ENCODE measurements at regions not wholly inside any gene's neighbourhood (a gene's known extent, or its start where the extent isn't known, plus 50 kb on each side); places are given as distances from the start of the nearest gene placed in this dataset.

GRCh38 chr3:182629521-182629920, 163.8 kb upstream of the ATP11B start:
- no peak overlapping the region for H3K4me2 ChIP-seq
- no peak overlapping the region for H2AFZ ChIP-seq
- no peaks in the 10 kb centered on the region; the same call in 1 of the 2 replicates for H3K9me3 ChIP-seq (ENCODE audit: insufficient read depth, low read depth)
- H3K79me2 ChIP-seq (ENCODE audit: low read depth), result no peaks in the 10 kb centered on the region
- TF ChIP-seq, protein P1, sequence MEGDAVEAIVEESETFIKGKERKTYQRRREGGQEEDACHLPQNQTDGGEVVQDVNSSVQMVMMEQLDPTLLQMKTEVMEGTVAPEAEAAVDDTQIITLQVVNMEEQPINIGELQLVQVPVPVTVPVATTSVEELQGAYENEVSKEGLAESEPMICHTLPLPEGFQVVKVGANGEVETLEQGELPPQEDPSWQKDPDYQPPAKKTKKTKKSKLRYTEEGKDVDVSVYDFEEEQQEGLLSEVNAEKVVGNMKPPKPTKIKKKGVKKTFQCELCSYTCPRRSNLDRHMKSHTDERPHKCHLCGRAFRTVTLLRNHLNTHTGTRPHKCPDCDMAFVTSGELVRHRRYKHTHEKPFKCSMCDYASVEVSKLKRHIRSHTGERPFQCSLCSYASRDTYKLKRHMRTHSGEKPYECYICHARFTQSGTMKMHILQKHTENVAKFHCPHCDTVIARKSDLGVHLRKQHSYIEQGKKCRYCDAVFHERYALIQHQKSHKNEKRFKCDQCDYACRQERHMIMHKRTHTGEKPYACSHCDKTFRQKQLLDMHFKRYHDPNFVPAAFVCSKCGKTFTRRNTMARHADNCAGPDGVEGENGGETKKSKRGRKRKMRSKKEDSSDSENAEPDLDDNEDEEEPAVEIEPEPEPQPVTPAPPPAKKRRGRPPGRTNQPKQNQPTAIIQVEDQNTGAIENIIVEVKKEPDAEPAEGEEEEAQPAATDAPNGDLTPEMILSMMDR (conservative IDR thresholded peaks at IDR 0.05), result no peak
- TF ChIP-seq EZH2 (IDR thresholded peaks at IDR 0.05; ENCODE audit: low read depth), result no peak
- no peak overlapping the region for H3K27ac ChIP-seq
- no peak for DNase-seq
- no peaks in the 10 kb centered on the region for H3K9me2 ChIP-seq (ENCODE audit: insufficient read depth)
- BruUV-seq (replicated peaks), result no TSS peak
- ChIA-PET POLR2A (ENCODE audit: unreplicated experiment) (no interaction called here), CTCF (no interaction called here)
- no peaks in the 10 kb centered on the region for H3K27me3 ChIP-seq (ENCODE audit: insufficient read depth, low read depth)
- no peaks in the 10 kb centered on the region for H3K36me3 ChIP-seq (ENCODE audit: low read depth)
- H4K20me1 ChIP-seq (ENCODE audit: insufficient read depth), result no peaks in the 10 kb centered on the region
- H3K4me1 ChIP-seq (replicated peaks; ENCODE audit: insufficient read depth), result peaks cover 12% of the 10 kb centered on the region
- H3F3A ChIP-seq (ENCODE audit: insufficient read depth, low read depth), result no peaks in the 10 kb centered on the region
- no peak overlapping the region for H3K4me3 ChIP-seq
- intact Hi-C loops (cut with micrococcal nuclease; ENCODE audit: unreplicated experiment), result no loop called here

GRCh38 chr3:182631183-182632076, 161.9 kb upstream of the ATP11B start:
- H3K27ac ChIP-seq, result no peak overlapping the region
- TF ChIP-seq EZH2 (IDR thresholded peaks at IDR 0.05; ENCODE audit: low read depth), result no peak
- TF ChIP-seq, protein P1 (conservative IDR thresholded peaks at IDR 0.05), result no peak
- H3K4me2 ChIP-seq, result no peak overlapping the region
- H3K9me2 ChIP-seq (ENCODE audit: insufficient read depth), result no peaks in the 10 kb centered on the region
- H3F3A ChIP-seq (ENCODE audit: insufficient read depth, low read depth), result no peaks in the 10 kb centered on the region
- BruUV-seq (replicated peaks), result no TSS peak
- H3K27me3 ChIP-seq (ENCODE audit: insufficient read depth, low read depth), result no peaks in the 10 kb centered on the region
- POLR2A ChIA-PET (ENCODE audit: unreplicated experiment), result no interaction called here
- no peak for DNase-seq
- H3K79me2 ChIP-seq (ENCODE audit: low read depth), result no peaks in the 10 kb centered on the region
- peaks cover 14% of the 10 kb centered on the region for H3K4me1 ChIP-seq (replicated peaks; ENCODE audit: insufficient read depth)
- no peaks in the 10 kb centered on the region for H3K9me3 ChIP-seq (ENCODE audit: insufficient read depth, low read depth)
- H2AFZ ChIP-seq, result no peak overlapping the region
- no peak overlapping the region for H3K4me3 ChIP-seq
- CTCF ChIA-PET, result no interaction called here
- no peaks in the 10 kb centered on the region for H3K36me3 ChIP-seq (ENCODE audit: low read depth)
- H4K20me1 ChIP-seq (ENCODE audit: insufficient read depth), result no peaks in the 10 kb centered on the region
- intact Hi-C loops (cut with micrococcal nuclease; ENCODE audit: unreplicated experiment), result no loop called here

- H3K9me3 ChIP-seq (ENCODE audit: insufficient read depth, low read depth), result no peaks in the 10 kb centered on the region
- no peaks in the 10 kb centered on the region for H3K27me3 ChIP-seq (ENCODE audit: insufficient read depth, low read depth)
- ChIA-PET CTCF (no interaction called here), POLR2A (ENCODE audit: unreplicated experiment) (no interaction called here)
- H2AFZ ChIP-seq, result no peak overlapping the region
- H3K9me2 ChIP-seq (ENCODE audit: insufficient read depth), result no peaks in the 10 kb centered on the region
- H3K4me3 ChIP-seq, result no peak overlapping the region
- H3K27ac ChIP-seq, result no peak overlapping the region
- intact Hi-C loops (cut with micrococcal nuclease; ENCODE audit: unreplicated experiment), result no loop called here
- no peaks in the 10 kb centered on the region for H3K79me2 ChIP-seq (ENCODE audit: low read depth)
- BruUV-seq (replicated peaks), result no TSS peak
- no peak for TF ChIP-seq EZH2 (IDR thresholded peaks at IDR 0.05; ENCODE audit: low read depth)
- no peak for DNase-seq
- H3K4me1 ChIP-seq (replicated peaks; ENCODE audit: insufficient read depth), result peaks cover 19% of the 10 kb centered on the region
- H3K36me3 ChIP-seq (ENCODE audit: low read depth), result no peaks in the 10 kb centered on the region
- peaks cover 4% of the 10 kb centered on the region for H3F3A ChIP-seq (ENCODE audit: insufficient read depth, low read depth)
- H3K4me2 ChIP-seq, result no peak overlapping the region
- no peaks in the 10 kb centered on the region for H4K20me1 ChIP-seq (ENCODE audit: insufficient read depth)
Measured at GRCh38 chr3:182632077-182632393, 161.3 kb upstream of the ATP11B start.

All from PC-9 (cell line).